HepG2 (cell line): ENCODE measurements at regions not wholly inside any gene's neighbourhood (a gene's known extent, or its start where the extent isn't known, plus 50 kb on each side); places are given as distances from the start of the nearest gene placed in this dataset.

Experiments
- ATAC-seq: fragments of 200-7000 bp; cut with Tn5 transposase; 3 replicates; pipeline ENCODE4 v1.9.1; 2020; ENCODE audit warnings: mild to moderate bottlenecking, moderate library complexity
- BruUV-seq: library from RNA; stranded (reverse); fragments of 400-500 nt; replicated peaks from 2 replicates; lab custom pipeline; 2021; lab: Mats Ljungman, UMichigan
- CTCF ChIA-PET: fragments of 300-600 bp; formaldehyde crosslinking; extraction: SDS; loops from one replicate; lab custom pipeline; 2021; ENCODE audit warnings: low total read pairs, inconsistent platforms, low intra/inter-chr PET ratio; lab: Yijun Ruan, JAX
- POLR2A ChIA-PET: fragments of 350-600 bp; sonication (Branson Sonifier 250); formaldehyde crosslinking; loops from one replicate; lab custom pipeline; 2020; ENCODE audit warnings: antibody characterized with exemption, inconsistent platforms; lab: Yijun Ruan, JAX
- DNase-seq: peaks from one replicate; pipeline ENCODE4 v3.0.0-alpha.2; 2015; ENCODE audit warnings: low spot score
- FAIRE-seq: peaks from 3 replicates; lab custom pipeline; 2011; peaks lifted over from hg19 to GRCh38; lab: Jason Lieb, UNC
- H2AFZ ChIP-seq: one replicate; pipeline ENCODE4 v1.6.1; 2011; ENCODE audit warnings: low read length, inconsistent platforms
- H3K27ac ChIP-seq: fragments of 300-600 bp; 3 replicates; pipeline ENCODE4 v1.8.0; 2011; ENCODE audit warnings: mixed run types, mild to moderate bottlenecking, mixed read lengths, low read length, inconsistent platforms; ENCODE audit not compliant: insufficient read depth; ENCODE audit errors: extremely low read length
- H3K27me3 ChIP-seq, 2 experiments: fragments of 200-600 bp in 1 of 2; 2 replicates in 1 of 2; 3 replicates in 1 of 2; pipeline versions ENCODE4 v1.6.0 to v1.8.0; 2011; ENCODE audit warnings: low read length in 2 of 2, mild to moderate bottlenecking in 2 of 2, moderate library complexity in 2 of 2, inconsistent platforms in 1 of 2; ENCODE audit not compliant: insufficient read depth in 2 of 2, control insufficient read depth in 1 of 2
- H3K36me3 ChIP-seq, 2 experiments: fragments of 200-600 bp in 1 of 2; replicated peaks in 1 of 2; 2 replicates in 1 of 2; 3 replicates in 1 of 2; pipeline versions ENCODE4 v1.5.1 to v1.8.0; 2011; ENCODE audit warnings: low read length in 2 of 2, inconsistent platforms in 1 of 2; ENCODE audit not compliant: insufficient read depth in 2 of 2, control insufficient read depth in 1 of 2
- H3K4me1 ChIP-seq: 2 replicates; pipeline ENCODE4 v1.5.1; 2012; ENCODE audit warnings: low read length, inconsistent platforms; ENCODE audit not compliant: insufficient read depth
- H3K4me2 ChIP-seq: 2 replicates; pipeline ENCODE4 v1.6.0; 2011; ENCODE audit warnings: low read depth, low read length, inconsistent platforms
- H3K4me3 ChIP-seq, 3 experiments: fragments of 200-600 bp in 1 of 3; sonication (generic), shearing (Covaris generic) in 1 of 3; replicated peaks in 1 of 3; 2 replicates each; pipeline ENCODE4 v1.5.1; 2011 to 2016; ENCODE audit warnings: low read length in 3 of 3, inconsistent platforms in 2 of 3, low read depth in 2 of 3, mild to moderate bottlenecking in 2 of 3, control low read depth in 1 of 3, mixed read lengths in 1 of 3; ENCODE audit not compliant: insufficient read depth in 1 of 3
- H3K79me2 ChIP-seq: one replicate; pipeline ENCODE4 v1.6.1; 2011; ENCODE audit warnings: low read length, inconsistent platforms; ENCODE audit not compliant: insufficient read depth
- H3K9ac ChIP-seq: 2 replicates; pipeline ENCODE4 v1.6.0; 2011; ENCODE audit warnings: mild to moderate bottlenecking, low read depth, low read length, inconsistent platforms; ENCODE audit not compliant: insufficient read depth
- H3K9me3 ChIP-seq: 2 replicates; pipeline ENCODE4 v1.5.1; 2012; ENCODE audit warnings: mild to moderate bottlenecking, low read length
- H4K20me1 ChIP-seq: 2 replicates; pipeline ENCODE4 v1.6.0; 2011; ENCODE audit warnings: inconsistent platforms, mild to moderate bottlenecking, low read length, moderate library complexity; ENCODE audit not compliant: insufficient read depth
- ARNT2 ChIP-seq: sonication (generic); formaldehyde crosslinking; IDR thresholded peaks from 2 replicates; pipeline ENCODE4 v1.8.0; 2022; ENCODE audit warnings: mild to moderate bottlenecking, low read depth, missing genetic modification reagents, moderate library complexity
- ATF4 ChIP-seq, 2 experiments: fragments of 450-650 bp in 1 of 2; sonication (generic) in 1 of 2; formaldehyde crosslinking; IDR thresholded peaks; 2 replicates each; pipeline versions ENCODE4 v1.5.0 to v1.8.0; 2020 to 2022; ENCODE audit warnings: mild to moderate bottlenecking in 1 of 2, missing genetic modification reagents in 1 of 2
- MBD4 ChIP-seq: IDR thresholded peaks from 2 replicates; pipeline ENCODE4 v1.6.1; 2012; ENCODE audit warnings: low read length, inconsistent platforms, borderline replicate concordance
- ZNF546 ChIP-seq: sonication (generic); formaldehyde crosslinking; conservative IDR thresholded peaks from 2 replicates; pipeline ENCODE4 v1.8.1; 2023; ENCODE audit warnings: mild to moderate bottlenecking, missing genetic modification reagents
- ZNF7 ChIP-seq: IDR thresholded peaks from 2 replicates; pipeline ENCODE4 v1.6.1; 2016; ENCODE audit warnings: missing biosample characterization, missing genetic modification reagents
- WGBS: methylation state at CpG from one replicate; pipeline ENCODE4 v1.1.6; 2017; ENCODE audit warnings: low lambda C conversion rate; 5-methylcytosine and 5-hydroxymethylcytosine counted together
- in situ Hi-C: cut with HindIII; loops from 2 replicates; pipeline ENCODE4 v1.10.0; 2017; ENCODE audit warnings: low pct_unique_long_range_greater_than_20kb; ENCODE audit not compliant: extremely low pct_ligation_motif_present
- intact Hi-C: fragments of 100-400 bp; cut with micrococcal nuclease; formaldehyde crosslinking; loops from one replicate; pipeline ENCODE4 v1.10.0; 2022; ENCODE audit not compliant: unreplicated experiment

GRCh38 chr3:59559721-59560435 is 510.1 kb upstream of the CFAP20DC start:
- in situ Hi-C loops (no loop called here), intact Hi-C loops (no loop called here)
- ChIA-PET POLR2A (no interaction called here), CTCF (no interaction called here)
- ATAC-seq (no peak), DNase-seq (no peak), FAIRE-seq (no peak)
- H3K9me3 ChIP-seq = no peaks in the 10 kb centered on the region
- WGBS = 2% methylated on average over 4 of the region's 4 CpGs
- H3K27me3 ChIP-seq = no peaks in the 10 kb centered on the region
- no peaks in the 10 kb centered on the region for H3K4me1 ChIP-seq
- no peak overlapping the region for H3K27ac ChIP-seq
- H3K4me3 ChIP-seq = no peak overlapping the region
- no peak overlapping the region for H3K9ac ChIP-seq
- no peaks in the 10 kb centered on the region for H3K36me3 ChIP-seq
- H3K4me2 ChIP-seq = no peak overlapping the region
- no TSS peak for BruUV-seq
- no peaks in the 10 kb centered on the region for H4K20me1 ChIP-seq
- TF ChIP-seq ATF4 (CRISPR knock-in tag; IDR thresholded peaks at IDR 0.05) (peak in 1 of 2 experiments; percentile 55; a peak in 1 of 4 replicates), ZNF546 (CRISPR knock-in tag) (no peak)
- no peaks in the 10 kb centered on the region for H3K79me2 ChIP-seq
- H2AFZ ChIP-seq = no peak overlapping the region

GRCh38 chr3:59558906-59559720 is 509.3 kb upstream of the CFAP20DC start:
- H3K27me3 ChIP-seq = no peaks in the 10 kb centered on the region
- H3K4me3 ChIP-seq = no peak overlapping the region
- DNase-seq = no peak
- no peak overlapping the region for H3K27ac ChIP-seq
- H3K9ac ChIP-seq = no peak overlapping the region
- intact Hi-C loops = no loop called here
- no peak for ATAC-seq
- no peaks in the 10 kb centered on the region for H3K36me3 ChIP-seq
- no peaks in the 10 kb centered on the region for H3K4me1 ChIP-seq
- ChIA-PET CTCF (no interaction called here), POLR2A (no interaction called here)
- H3K9me3 ChIP-seq = no peaks in the 10 kb centered on the region
- in situ Hi-C loops = no loop called here
- TF ChIP-seq MBD4 (no peak), ZNF7 (CRISPR knock-in tag) (no peak), ARNT2 (CRISPR knock-in tag) (no peak)
- no peaks in the 10 kb centered on the region for H3K79me2 ChIP-seq
- BruUV-seq = no TSS peak
- H4K20me1 ChIP-seq = no peaks in the 10 kb centered on the region
- WGBS = 5% methylated on average over 1 of the region's 1 CpG
- H3K4me2 ChIP-seq = no peak overlapping the region
- no peak for FAIRE-seq
- H2AFZ ChIP-seq = no peak overlapping the region
